Activated CD4-positive, CD25-positive, alpha-beta regulatory T cell treated with anti-CD3 and anti-CD28 coated beads, Interleukin-2, amount 50 U/mL, for 16 hours (primary cell): ENCODE measurements at regions not wholly inside any gene's neighbourhood (a gene's known extent, or its start where the extent isn't known, plus 50 kb on each side); places are given as distances from the start of the nearest gene placed in this dataset.
"Not testable (repeated sequence)": the region's sequence is repeated elsewhere in the genome, so short reads cannot be mapped to it uniquely, and the experiment has no call there.

Source experiments
- DNase-seq: peaks from one replicate; pipeline ENCODE4 v3.0.0-alpha.2; 2020; ENCODE audit warnings: low read depth, low spot score

DNA sequence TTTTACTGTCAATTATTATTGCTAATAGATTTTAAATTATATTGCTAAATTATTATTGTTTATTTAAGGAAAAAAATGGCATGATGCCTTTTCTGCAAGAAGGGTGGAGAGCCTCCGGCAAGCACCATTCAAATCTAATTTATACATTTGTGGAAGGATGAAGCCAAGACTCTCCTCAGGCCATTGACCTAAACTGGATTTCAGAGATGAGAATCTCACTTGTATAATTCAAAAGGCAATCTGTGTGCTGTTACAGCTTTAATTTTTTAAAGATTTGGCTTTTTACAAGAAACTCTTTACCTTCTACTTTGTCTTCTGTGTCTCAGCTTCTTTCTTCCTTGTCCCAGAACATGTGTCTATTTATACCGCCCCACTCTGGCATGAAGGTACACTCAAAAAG lies 722.5 kb downstream of the ETS1 start:
- DNase-seq: no peak

DNA sequence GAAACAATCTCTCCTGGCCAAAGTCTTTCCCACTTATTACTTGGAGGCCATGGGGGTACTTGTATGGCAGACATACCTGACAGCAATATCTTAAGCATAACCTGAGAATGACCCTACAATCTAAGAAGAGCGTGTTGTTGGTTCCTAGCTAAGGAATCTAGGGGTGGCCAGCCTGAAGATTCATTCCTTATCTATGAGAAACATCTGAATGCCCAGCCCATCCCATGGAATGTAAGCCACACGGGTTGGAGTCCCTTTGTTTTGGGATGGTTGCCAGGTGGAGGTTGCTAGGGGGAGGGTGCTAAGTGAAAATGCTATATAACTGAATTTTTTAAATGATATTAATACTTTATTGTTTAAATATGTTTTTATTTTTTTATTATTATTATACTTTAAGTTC lies 725.0 kb downstream of the ETS1 start:
- DNase-seq: no peak

DNA sequence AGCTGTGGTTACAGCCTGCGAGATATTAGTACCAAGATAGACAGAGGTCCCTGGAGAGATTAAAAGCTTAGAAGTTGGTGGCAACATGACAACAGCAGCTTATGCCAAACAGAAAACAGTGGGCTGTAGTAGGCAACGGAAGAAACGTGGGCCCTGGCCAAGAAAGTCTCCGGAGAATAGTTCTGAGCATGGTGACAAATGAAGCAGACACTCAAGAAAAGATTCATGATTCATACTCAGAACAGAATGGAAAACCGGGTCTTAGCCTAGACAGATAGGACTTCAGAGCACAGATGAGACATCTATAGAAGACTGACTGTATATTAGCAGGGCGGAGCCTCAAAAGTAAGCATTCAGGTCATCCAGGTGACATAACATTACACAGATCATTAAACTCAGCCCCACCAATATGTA lies 727.4 kb downstream of the ETS1 start:
- no peak for DNase-seq

DNA sequence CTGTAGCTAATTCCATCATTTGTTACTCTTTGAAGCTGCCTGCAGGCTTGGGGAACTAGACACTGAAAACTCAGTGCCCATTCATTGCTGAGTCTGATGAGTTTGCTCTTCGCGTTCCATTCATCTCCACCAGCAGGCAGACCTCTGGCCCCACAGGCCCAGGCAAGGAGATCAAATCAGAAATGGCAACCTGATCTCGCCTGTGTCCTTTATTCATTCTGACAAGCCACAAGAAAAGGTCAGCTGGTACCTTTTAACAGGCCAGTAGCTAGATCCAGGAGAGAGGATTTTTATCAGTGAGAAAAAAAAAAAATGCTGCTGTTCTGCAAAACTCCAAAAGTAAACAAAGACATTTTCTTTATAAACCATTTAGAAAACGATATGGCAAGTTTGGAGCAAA lies 742.5 kb downstream of the ETS1 start:
- DNase-seq: no peak

DNA sequence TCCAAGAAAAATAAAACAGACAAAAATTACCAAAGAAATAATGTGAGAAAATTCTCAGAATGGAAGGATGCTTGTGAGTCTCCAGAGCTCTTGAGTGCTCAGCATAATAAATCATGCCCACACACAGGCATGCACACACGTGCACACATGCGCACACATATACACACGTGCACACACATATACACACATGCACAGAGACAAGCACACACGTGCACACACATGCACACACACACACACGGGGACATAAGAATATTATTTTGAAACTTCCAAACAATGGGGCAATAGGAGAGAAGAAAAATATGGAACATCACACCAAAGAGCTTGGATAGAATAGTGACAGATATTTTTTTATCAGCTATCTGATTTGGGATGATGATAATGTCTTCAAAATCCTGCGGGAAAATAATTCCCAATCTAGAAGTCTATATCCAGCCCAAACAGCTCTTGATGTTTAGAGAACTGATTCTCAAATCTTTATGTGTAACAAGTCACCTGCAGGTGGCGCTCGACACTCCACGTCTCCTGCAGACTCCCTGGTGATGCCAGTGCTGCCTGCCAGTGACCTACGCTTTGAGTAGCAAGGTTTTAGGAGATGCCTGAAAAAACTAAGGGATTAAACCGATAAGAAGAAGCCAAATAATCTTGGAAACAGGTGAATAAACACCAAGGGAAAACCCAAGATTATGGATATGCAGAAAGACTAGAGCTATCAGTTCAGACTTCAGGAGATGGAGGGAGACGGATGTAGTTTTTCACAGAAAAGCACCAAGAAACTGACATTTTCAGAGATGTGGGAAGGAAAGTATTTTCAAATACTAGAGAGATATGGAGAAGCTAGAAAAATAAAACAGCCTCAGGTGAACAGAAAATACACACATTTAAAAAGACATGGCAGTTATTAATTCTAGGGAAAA lies 743.6 kb downstream of the ETS1 start:
- peak; percentile 27 for DNase-seq

DNA sequence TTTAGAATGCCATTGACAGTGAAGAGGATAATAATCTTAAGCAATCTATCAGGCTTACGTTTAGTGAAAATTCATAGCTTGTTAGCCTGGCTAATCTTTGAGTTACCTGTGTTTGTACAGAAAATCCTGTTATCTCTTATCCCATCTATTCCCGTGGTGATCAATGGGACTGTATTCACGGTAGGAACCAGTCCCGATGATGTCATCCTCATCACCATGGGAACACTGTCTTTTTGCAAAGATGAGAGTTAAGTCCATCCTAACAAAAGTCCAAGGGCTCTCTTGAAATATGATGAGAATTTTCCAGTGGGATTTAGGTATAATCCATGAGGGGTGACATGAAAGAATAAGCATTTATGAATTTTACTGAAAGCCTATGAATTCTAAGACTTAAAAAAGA lies 762.2 kb downstream of the ETS1 start:
- no peak for DNase-seq

DNA sequence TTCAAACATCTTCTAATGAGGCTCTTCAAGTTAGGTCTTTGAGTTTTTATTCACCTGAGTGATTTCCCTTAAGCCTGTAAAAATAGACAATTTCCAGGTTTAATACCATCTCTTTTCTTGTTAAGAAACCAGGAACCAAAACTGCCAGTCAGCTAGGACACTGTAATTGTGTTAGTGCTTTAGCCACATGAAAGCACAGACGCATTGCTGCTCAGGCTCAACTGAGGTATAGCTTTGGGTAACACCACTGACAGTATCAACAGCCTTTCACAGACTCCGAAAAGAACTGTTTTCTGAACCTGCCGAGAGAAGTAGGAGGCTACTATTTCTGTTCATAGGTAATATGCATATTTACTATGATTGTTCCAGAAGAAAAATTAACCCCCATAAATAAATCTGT lies 768.7 kb downstream of the ETS1 start:
- DNase-seq: no peak

DNA sequence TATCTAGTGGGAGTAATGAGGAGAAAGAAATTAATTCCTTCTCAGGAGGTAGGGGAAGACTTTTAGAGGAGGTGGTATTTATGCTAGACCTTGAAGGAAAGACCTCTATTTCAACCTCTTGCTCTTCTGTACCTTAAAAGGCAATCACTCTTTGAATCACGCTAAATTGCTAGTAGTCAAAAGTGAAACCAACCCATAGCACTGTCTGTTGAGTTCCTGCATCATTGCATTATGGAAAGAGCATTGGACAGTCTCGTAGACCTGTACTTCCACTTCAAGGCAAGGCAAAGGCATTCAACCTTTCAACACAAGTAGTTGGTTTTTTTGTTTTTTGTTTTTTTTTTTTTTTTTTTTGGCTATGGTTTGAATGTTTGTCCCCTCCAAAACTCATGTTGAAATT lies 770.4 kb downstream of the ETS1 start:
- no peak for DNase-seq

DNA sequence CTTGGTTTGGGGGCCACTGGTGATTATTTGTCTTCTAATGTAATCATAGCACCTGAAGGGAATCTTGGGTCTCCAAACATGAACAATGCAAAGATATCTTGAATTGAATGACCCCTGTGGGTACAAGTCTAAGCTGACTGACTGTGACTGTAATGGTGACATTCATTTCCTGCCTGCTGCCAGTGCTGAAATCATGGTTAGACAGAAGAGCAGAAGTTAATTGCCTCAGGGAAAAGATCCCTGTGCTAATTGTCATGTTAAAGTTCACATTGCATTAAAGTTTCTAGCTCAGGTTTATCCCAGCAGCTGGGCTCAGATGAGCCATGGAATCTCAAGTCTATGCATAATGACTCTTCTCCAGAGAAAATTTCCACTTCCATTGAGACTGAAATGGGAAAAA lies 772.0 kb downstream of the ETS1 start:
- DNase-seq: no peak

DNA sequence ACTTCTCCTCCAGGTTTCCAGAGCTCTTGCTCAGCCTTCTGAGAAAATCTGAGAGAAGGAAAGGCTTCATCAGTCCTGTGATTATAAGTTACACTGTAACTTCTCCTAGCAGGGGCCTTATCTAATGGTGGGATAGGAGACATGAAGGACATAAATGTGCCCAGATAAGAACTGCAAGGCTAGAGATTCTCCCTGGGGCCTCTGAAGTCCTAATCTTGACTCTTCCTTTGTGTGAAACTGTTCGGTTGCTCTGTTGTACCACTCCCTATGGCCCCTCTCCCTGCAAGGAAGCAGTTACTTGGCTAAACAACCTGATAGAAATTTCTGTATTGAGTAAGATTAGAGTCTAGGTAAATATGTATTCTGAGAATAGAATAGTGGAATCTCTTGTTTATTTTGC lies 780.9 kb downstream of the ETS1 start:
- no peak for DNase-seq

DNA sequence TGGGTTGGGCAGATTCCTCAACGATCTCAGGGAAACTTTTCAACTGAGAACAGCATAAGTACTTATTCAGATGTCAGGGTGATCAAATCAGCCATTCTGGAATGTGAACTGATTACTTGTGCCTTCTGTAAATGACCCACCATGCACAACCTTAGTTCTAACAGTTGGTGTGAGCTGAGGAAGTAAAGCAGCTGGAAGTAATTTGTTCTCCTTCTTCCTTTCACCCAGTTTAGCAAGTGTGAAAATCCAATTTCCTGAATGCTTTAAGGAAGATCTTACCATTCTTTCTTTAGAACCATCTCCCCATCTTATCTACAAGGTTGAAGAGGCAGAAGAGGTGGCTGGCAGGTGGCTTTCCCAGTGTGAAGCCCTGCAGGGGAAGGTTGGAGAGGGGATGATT lies 781.6 kb downstream of the ETS1 start:
- no peak for DNase-seq

DNA sequence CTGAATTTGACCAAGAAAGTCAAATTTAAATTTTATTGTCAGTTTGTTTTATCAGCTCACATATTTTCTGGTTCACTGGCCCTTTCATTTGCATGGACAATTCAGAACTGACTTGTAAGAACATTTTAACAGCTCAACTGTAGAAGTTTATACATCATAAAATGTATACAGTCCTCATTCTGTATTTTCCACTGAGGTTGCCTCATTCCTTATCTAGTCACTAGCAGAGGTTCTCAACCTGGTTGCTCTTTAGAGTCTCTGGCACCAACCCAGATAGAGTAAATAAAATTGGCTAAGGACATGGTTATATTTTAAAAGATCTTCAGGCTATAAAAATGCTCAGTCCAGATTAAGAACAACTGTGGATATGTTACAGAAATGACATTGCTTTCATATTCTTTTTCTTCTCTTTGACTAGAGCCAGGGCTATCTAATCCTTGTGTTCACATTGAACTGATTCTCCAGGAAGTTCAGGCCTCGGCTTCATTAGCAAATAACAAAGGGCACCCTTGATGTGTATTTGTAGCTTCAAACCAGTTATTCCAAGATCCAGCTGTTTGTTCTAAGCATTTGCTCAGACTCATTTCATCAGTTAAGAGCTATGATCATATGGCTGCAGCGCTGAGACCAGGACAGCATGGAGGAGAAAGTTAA lies 782.5 kb downstream of the ETS1 start:
- DNase-seq: no peak

DNA sequence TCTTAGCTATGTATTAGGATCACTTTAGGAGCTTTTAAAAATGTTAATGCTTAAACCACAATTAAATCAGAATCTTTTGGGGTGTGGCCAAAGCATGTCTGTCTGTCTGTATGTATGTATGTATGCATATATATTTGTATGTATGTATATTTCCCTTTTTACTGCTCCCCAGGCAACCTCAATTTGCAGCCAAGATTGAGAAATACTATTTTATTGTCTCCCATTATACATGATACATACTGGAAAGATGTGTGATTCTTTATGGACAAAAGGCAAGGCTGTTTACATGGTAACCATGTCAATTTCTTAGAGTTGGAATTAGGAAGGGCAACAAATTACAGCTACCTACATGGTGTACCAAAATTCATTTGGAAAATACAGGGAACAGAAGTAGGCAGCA lies 783.6 kb downstream of the ETS1 start:
- DNase-seq: no peak

DNA sequence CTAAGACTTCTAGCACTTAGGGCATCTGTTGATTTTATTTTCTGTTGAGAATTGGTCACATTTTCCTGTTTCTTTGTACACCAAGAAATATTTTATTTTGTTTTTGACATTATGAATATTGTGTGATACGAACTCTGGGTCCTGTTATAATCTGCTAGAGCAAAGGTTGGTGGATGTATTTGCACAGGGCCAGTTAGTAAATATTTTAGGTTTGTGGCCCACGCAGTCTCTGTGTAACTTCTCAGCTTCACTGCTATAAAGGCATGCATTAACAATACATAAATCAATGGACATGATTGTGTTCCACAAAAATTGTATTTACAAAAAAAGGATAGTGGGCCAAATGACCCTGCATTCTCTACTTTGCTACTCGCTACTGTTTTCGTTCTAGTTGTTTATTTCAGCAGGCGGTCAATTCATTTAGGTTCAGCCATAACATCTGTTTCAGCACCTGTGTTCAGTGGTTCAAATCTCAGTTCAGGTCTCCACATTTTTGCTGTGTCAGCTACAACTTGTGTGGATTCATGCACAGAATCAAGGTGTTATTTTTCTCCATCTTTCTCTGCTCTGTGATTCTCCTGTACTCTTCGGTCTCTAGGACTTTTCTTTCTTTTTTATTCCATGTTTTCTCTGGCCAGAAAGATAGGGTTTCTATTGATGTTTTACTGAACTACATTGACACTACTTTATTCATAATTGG lies 786.2 kb downstream of the ETS1 start:
- no peak for DNase-seq

DNA sequence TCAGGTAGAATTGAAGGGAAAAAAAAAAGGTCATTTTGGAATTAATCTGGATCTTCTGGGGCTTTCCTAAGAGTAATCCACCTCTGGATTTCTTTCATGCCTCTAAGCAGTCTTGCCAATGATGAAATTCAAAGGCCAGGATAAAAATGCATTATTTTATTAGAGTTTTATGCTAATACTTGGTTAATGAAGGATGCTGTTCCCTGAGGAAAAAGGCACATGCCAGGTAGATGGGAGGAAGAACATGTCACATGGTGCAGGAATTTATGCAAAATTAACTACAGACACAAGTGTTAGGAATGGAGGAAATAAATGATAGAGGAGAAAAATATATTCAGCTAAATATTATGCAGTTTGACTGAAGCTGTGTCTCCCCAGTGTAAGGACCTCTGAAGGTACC lies 792.0 kb downstream of the ETS1 start:
- DNase-seq: no peak

DNA sequence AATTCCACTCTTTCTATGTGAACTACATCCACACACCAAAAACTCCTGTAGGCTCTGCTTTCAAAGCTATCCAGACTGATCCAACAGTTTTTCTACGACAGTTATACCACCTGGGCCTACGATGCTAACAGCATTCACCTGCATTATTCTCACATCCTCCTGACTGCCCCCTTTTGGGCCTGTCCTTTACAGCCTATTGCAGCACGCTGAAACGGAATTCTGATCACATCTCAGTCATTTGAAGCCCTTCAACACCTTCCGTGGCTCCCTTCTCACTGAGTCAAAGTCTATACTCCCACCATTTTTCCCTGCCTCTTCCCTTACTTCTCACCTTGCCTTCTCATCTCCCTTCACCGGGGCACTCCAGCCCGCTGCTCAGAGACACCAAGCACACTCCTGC lies 791.3 kb upstream of the KIRREL3 start:
- no peak for DNase-seq

DNA sequence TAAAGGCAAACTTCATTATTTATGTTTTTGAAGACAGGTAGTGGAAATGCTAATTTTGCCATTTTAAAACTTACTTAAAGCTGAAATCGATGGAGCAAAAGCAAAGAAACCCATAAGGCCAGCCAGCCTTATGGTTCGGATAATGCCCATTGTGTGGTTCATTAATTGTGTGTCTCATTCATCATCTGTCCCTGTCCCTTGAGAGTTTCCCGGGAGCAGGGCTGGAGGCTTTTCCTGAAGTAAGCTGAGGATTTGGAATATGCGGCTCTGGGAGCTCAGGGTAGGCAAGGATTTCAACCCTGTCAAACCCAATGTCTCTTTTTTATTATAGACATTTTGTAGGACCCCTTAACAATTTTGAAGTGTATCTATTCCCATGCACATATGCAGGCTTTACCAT lies 790.0 kb upstream of the KIRREL3 start:
- DNase-seq: no peak

DNA sequence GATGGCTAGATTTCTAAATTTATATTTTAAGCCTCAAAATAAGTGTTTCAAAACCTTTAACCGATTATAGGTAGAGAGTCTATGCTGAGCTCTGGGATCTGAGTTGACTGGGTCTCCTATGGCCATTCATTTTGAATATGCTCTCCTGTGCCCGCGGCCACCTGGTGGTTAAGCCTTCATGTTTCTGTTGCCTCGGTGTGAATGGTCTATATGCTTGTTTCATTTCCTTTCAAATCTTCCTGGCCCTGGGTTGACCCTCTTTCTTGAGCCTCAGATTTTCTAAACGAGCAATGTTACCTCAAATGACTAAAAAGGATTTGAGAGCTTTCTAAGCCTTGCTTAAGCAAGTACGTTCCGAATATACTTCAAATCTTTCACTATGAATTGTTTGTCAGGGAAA lies 789.4 kb upstream of the KIRREL3 start:
- DNase-seq: no peak

DNA sequence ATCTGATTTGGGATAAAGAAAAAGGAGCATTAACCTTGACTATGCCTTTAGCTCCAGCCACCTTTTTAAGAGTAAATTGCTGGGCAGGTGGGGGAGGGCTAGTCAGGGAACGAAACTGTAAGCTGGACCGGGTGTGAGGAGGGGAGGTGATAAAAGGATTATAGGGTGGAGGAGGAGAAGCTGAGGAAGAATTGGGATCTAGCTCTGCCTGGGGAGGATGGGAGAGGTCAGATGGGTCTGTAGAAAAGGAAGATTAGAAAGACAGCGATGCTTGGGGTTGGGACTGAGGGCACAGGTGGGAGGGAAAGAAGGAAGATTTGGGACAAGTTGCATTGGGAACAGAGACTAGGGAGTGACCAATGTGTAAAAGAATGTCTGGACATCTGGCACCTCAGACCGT lies 772.4 kb upstream of the KIRREL3 start:
- DNase-seq: not testable (repeated sequence)

DNA sequence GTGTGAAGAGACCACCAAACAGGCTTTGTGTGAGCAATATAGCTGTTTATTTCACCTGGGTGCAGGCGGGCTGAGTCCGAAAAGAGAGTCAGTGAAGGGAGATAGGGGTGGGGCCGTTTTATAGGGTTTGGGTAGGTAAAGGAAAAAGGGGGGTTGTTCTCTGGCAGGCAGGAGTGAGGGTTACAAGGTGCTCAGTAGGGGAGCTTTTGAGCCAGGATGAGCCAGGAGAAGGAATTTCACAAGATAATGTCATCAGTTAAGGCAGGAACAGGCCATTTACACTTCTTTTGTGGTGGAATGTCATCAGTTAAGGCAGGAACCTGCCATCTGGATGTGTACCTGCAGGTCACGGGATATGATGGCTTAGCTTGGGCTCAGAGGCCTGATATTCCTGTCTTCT lies 768.4 kb upstream of the KIRREL3 start:
- not testable (repeated sequence) for DNase-seq

DNA sequence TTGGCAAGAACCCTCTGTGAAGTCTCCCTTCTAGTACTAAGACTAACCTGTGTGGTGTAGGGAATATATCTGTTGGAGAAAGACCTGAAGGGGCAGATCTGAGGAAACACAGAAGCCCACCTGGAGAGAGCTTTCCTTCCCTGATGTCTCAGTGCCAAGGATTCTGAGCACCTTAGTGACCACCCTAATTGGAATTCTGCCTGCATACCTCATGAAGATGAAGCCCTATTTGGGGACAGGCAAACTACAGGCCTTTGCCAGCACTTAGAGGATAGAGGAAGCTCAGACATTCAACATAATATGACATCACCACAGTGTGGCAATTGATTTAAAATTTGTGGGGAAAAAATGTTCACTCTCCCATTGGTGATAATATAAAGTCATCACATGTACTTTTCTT lies 766.2 kb upstream of the KIRREL3 start:
- DNase-seq: no peak

DNA sequence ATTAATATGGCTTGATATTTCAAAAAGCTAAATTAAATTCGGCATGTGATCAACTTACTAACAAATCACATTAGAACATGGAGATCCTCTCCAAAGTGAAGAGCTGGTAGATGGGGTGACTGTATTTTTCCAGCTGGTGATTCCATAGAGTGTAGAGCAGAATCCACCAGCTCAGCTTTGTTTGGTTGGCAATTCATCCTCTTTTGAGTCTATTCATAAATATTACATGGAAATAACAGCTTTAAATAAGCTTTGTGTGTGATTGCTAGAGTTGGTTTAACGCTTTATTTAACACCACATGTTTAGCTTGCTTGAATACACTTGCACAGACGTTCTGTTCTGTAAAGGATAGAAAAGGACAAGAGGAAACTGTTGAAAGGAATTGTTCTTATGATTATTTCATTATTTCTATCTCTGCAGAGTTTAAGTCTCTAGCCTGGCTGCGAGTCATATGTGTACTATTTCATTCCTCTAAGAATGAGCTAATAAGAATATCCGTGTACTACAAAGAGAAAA lies 738.3 kb upstream of the KIRREL3 start:
- no peak for DNase-seq
